ENCODE measurements at regions not wholly inside any gene's neighbourhood (a gene's known extent, or its start where the extent isn't known, plus 50 kb on each side); places are given as distances from the start of the nearest gene placed in this dataset.
"Not testable (repeated sequence)": the region's sequence is repeated elsewhere in the genome, so short reads cannot be mapped to it uniquely, and the experiment has no call there.

GRCh38 chr3:81336470-81336869 lies 425.0 kb downstream of the GBE1 start:
- no peak overlapping the region for H3K4me3 ChIP-seq (ENCODE audit: low read depth, poor library complexity, severe bottlenecking)
- no peak for DNase-seq (ENCODE audit: low spot score in 2 of 2)
- no peak for TF ChIP-seq POLR2A (IDR thresholded peaks at IDR 0.05)
- TF ChIP-seq CTCF (IDR thresholded peaks at IDR 0.05) = no peak
- 85 to 90% methylated on average over 4 of the region's 4 CpGs for WGBS, 2 donors
- intact Hi-C loops (cut with DNase I; ENCODE audit: low total_unique reads) = no loop called here

- intact Hi-C loops (cut with DNase I; ENCODE audit: low total_unique reads) = not testable (repeated sequence)
- WGBS, 2 donors = 88 to 91% methylated on average over 7 of the region's 7 CpGs
Observed at GRCh38 chr3:81329835-81330234, 431.6 kb downstream of the GBE1 start.

GRCh38 chr3:81326245-81326644 lies 435.2 kb downstream of the GBE1 start:
- no peak for DNase-seq (ENCODE audit: low spot score in 2 of 2)
- WGBS, 2 donors = 83 to 90% methylated on average over 8 of the region's 8 CpGs
- intact Hi-C loops (cut with DNase I; ENCODE audit: low total_unique reads) = no loop called here
- TF ChIP-seq POLR2A (IDR thresholded peaks at IDR 0.05) = no peak
- no peak for TF ChIP-seq CTCF (IDR thresholded peaks at IDR 0.05)
- H3K4me3 ChIP-seq (ENCODE audit: low read depth, poor library complexity, severe bottlenecking) = no peak overlapping the region

More at GRCh38 chr3:81329835-81330234, 431.6 kb downstream of the GBE1 start:
- H3K4me3 ChIP-seq (ENCODE audit: low read depth, poor library complexity, severe bottlenecking); DNase-seq (ENCODE audit: low spot score in 2 of 2): not testable (repeated sequence)

- TF ChIP-seq CTCF (IDR thresholded peaks at IDR 0.05) (no peak), POLR2A (IDR thresholded peaks at IDR 0.05) (no peak)
- intact Hi-C loops (cut with DNase I; ENCODE audit: low total_unique reads) = no loop called here
- DNase-seq (ENCODE audit: low spot score in 2 of 2) = no peak
- no peak overlapping the region for H3K4me3 ChIP-seq (ENCODE audit: low read depth, poor library complexity, severe bottlenecking)
Observed at GRCh38 chr3:81320862-81321261, 440.6 kb downstream of the GBE1 start.

GRCh38 chr3:81315030-81315429 lies 446.4 kb downstream of the GBE1 start:
- no peak for DNase-seq (ENCODE audit: low spot score in 2 of 2)
- TF ChIP-seq CTCF (IDR thresholded peaks at IDR 0.05) (no peak), POLR2A (IDR thresholded peaks at IDR 0.05) (no peak)
- intact Hi-C loops (cut with DNase I; ENCODE audit: low total_unique reads) = no loop called here
- no peak overlapping the region for H3K4me3 ChIP-seq (ENCODE audit: low read depth, poor library complexity, severe bottlenecking)

- DNase-seq (ENCODE audit: low spot score in 2 of 2) = no peak
- intact Hi-C loops (cut with DNase I; ENCODE audit: low total_unique reads) = no loop called here
- no peak overlapping the region for H3K4me3 ChIP-seq (ENCODE audit: low read depth, poor library complexity, severe bottlenecking)
- TF ChIP-seq POLR2A (IDR thresholded peaks at IDR 0.05) (no peak), CTCF (IDR thresholded peaks at IDR 0.05) (no peak)
Observed at GRCh38 chr3:81311321-81311720, 450.1 kb downstream of the GBE1 start.
